Upper lobe of left lung (tissue), 4 donors: ENCODE measurements at regions not wholly inside any gene's neighbourhood (a gene's known extent, or its start where the extent isn't known, plus 50 kb on each side); places are given as distances from the start of the nearest gene placed in this dataset.

Experiments used
- CTCF ChIP-seq, 6 experiments: fragments of 450-650 bp in 4 of 6; fragments of 200-600 bp in 2 of 6; sonication (generic) in 2 of 6; IDR thresholded peaks; one replicate each; pipeline ENCODE4 v1.5.1; 2016 to 2019; ENCODE audit warnings: antibody characterized with exemption in 6 of 6
- POLR2A ChIP-seq, 4 donors: fragments of 450-650 bp; IDR thresholded peaks; one replicate each; pipeline ENCODE4 v1.5.1; 2016 to 2017; ENCODE audit warnings: antibody characterized with exemption in 4 of 4, mild to moderate bottlenecking in 2 of 4
- POLR2AphosphoS5 ChIP-seq, 2 donors: sonication (generic); formaldehyde crosslinking; IDR thresholded peaks; one replicate each; pipeline ENCODE4 v1.5.1; 2017; ENCODE audit warnings: antibody characterized with exemption in 2 of 2

- TF ChIP-seq POLR2A (IDR thresholded peaks at IDR 0.05) (no peak), POLR2AphosphoS5 (IDR thresholded peaks at IDR 0.05) (no peak), CTCF (IDR thresholded peaks at IDR 0.05) (peak in 5 of 6 experiments; percentile 26 to 55 (median 43))
Observed at GRCh38 chr20:39885975-39886649, 802.9 kb downstream of the MAFB start.
